GM19238 (cell line): ENCODE measurements at regions not wholly inside any gene's neighbourhood (a gene's known extent, or its start where the extent isn't known, plus 50 kb on each side); places are given as distances from the start of the nearest gene placed in this dataset.

ENCODE experiments used
- DNase-seq: peaks from one replicate; pipeline ENCODE4 v3.0.0; 2011; ENCODE audit warnings: low spot score; ENCODE audit not compliant: insufficient read length

DNA sequence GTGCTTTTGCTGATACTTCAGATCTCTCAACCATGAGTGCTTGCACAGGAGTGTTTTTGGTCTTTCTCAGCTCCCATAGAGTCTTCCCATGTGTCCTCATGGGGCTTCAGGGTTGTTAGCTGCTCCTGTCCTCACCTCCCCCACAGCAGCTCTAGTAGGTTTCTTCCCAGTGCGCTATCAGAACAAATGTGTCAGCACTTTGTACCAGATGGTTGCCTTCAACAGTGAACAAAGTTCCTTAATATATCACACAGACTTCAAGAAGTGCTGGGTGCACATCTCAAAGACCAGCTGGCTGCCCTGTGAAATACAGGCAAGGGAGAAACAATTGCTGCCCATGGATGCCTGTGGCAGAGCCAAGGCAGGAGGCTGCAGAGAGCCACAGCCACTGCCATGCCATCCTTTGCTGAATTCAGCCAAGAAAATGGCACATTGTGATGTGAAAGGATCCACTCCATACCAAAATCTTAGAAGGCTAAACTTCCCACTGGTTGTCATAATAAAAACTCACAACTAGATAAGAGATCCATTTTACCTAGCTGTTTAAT, 471.3 kb downstream of the C6orf118 start:
- no peak for DNase-seq

DNA sequence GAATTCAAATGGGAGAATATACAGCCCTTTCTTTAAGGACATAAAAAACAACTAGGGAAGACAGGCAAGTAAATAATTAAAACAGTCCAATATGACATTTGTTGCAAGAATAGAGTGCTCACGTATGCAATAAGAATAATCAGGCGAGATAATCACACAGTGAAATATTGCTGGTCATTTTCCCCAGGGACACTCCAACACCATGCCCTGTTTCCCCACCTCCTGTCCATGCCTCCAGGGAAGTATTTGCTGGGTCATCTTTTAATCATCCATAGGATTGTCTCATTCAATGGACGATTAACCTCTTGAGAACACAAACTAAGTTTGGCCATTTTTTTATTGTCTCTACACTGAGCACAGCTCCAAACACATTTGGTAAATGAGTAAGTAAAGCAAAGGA, 472.9 kb downstream of the C6orf118 start:
- no peak for DNase-seq

DNA sequence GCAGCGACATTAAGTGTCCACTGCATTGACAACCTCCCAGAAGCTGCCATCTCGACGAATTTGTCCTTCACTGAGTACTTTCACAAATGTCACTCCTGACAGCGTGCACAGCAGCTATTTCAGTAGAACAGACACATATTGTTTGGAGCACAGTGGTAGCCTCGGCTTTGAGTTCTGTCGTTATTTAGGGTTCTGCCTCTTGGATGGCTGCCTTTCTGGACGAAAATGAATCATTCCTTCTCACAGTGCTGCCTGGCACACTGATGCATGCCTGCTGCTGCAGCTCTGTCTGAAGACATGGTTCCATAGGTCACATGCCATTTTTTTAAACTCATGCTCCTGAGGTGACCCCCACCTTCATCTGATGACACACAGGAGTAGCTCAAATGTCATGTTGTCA, 477.0 kb downstream of the C6orf118 start:
- DNase-seq = no peak

DNA sequence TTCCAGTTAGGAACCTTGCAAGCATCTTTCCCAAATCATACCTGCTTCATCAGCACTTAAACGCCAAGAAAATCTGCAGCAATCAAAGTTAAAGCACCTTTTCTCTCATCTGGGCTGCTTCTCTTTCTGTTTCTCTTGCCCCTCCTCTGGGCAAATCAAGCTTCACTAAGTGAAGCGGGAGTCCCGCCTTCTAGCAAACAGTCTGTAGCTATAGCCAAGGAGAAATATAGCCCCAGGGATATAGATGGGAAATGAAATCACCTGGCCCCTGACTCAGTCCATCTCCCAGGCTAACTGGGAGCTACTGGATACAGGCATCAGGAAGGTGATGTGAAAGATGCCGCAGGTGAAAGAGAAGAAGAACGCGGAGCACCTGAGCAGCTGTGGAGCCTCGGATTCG, 481.9 kb downstream of the C6orf118 start:
- DNase-seq = no peak

DNA sequence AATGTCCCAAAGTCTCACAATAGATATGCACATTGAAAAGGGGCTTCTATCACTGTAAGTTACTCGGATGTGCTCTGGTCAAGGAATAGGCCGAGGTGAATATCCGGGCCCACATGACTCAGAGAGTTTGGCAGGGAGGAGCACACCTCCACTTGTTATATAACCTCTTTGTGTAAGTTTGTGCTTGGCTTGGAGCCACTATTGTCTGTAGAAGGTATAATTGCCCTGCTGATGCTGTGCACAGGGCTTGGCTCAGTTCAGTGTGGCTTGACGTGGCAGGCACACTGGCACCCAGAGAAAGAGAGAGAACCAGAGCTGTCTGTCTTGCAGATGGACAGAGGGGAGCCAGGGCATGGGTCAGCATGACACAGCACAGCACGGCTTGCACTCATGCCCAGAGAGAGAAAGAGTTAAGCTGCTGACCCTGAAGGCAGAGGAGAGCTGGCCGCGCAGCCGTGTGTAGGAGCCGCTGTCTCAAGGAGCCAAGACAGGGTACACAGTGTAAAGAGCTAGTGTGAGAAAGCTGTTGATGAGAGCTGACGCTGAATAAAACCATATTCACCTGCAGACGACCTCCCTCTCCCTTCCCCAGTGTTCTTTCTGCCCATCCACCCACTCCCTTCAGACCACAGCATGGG, 482.5 kb downstream of the C6orf118 start:
- no peak for DNase-seq

DNA sequence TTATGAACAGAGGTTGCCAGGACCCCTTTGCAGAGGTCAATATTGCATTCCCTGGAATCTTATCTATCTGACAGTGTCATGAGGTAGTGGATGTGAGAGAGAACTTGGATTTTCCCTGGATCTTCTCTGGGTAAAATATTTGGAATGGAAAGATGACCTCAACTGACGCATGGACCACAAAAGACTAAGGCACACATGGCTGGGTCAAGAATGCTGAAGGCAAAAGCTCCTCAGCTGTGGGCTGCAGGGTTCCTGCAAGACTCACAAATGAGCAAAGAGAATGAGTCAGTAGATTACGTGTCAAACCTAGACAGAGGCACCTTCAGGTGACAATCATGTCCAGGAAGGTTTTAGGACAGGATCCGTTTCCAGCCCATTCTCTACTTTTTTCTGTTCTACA, 484.0 kb downstream of the C6orf118 start:
- DNase-seq = no peak

DNA sequence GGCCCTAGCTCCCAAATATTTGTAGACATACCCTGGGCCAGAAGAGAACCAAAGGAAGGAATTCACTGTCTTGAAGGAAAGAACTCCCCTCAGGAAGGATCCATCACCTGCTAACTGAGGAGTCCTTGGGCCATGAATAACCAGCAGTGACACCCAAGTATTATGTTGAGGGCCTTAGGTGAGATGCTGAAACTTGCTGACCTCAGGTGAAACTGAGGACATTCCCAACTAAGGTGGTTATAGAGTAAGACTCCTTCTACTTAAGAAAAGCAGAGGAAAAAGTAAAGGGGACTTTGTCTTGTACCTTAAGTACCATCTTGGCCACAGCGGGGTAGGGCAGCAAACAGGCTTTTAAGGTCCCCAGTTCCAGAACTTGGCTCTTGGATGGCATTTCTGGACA, 491.7 kb downstream of the C6orf118 start:
- DNase-seq = no peak

DNA sequence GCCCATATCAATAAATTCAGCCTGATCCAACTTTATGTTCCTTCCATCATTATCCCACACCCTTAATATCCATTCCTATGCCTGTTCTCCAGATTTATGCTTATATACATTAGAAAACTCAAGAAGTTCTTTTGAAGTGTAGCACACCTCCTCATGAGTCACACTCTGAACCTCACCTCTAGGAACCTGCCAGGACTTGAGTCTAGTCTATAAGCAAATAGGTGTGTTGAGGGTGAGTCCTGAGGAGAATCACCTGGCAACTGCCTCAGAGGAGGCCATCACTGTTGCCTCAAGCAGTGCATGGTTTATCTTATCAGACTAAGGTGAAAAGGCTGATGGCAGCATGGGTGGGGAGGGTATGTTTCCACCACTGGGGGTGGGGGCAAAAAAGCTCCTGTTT, 496.7 kb downstream of the C6orf118 start:
- no peak for DNase-seq

DNA sequence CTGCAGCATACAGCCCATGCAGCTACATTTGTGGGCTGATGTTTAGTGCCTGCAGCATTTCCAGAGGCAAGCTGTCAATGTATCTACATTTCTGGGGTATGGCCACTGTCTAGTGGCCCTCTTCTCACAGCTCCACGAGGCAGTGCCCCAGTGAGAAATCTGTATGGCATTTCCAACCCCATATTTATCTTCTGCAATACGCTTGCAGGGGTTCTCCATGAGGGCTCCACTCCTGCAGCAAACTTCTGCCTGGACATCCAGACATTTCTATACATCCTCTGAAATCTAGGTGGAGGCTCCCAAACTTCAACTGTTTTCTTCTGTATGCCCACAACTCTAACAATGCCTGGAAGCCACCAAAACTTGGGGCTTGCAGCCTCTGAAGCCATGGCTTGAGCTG, 502.3 kb downstream of the C6orf118 start:
- DNase-seq = no peak

DNA sequence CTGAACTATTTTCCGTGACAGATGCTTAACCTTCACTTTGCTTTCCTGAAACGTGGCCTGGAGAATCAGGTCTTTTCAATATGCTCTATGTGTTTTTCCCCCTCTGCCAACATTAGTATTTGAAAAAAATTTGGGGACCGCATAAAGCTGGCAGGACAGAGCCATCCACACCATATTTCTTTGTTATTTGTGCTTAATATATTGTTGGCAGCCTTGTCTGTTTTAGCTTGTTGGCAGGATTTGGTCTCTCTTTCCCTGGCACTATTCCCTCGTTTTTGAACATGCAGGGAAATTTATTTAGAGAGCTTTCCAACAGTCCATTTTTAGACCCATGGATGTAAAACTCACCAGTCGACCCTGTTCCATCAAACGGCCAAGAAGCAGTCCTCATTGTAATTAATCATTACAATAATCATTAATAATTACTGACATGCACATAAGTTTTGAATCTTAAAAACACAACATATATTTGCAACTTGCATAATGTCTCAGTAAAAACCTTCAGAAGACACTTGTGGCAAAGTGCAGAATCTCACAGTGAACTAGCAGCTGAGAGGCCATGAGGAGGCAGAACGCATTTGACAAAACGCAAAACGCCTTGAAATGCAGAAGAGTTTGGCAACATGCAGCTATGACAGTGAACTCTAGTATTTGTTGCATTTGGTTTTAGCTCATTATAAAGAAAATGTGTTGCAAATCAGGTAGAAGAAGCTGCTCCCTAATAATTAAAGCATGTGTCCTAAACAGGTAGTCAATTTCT, 514.2 kb downstream of the C6orf118 start:
- DNase-seq = no peak

DNA sequence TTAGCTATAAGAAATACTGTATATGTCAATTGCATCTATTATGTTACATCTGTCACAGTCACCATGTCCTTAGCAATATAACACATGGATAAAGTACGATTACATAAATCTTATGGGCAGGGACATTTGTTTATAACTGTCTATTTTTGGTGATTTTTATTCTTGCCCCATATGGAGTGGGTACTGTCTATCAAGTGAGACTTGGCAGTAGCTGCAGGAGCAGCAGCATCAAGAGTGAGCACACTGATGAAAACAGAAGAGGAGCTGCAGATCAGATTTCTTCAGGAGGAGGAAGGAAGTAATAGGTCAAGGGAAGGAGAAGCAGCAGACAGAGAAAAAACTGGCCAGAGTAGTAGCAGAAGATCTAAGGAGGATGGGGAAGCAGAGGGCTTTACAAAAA, 516.7 kb downstream of the C6orf118 start:
- DNase-seq = no peak

DNA sequence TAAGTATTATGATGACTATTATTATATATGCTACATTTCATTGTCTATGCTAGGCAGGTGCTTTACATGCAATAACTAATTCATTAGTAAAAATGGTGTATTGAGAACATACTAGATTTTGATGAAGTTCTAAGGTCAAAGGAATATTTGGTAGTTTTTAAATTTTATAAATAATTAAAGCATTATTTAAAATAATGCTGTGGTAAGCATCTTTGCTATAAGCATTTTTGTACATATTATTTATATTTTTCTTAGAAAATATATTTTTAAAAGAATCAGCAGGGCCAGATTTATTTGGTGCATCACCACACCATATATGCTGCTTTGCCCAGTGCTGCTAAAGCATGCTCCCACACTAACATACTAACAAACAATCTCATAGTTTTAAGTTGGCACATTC, 517.9 kb downstream of the C6orf118 start:
- DNase-seq = no peak

DNA sequence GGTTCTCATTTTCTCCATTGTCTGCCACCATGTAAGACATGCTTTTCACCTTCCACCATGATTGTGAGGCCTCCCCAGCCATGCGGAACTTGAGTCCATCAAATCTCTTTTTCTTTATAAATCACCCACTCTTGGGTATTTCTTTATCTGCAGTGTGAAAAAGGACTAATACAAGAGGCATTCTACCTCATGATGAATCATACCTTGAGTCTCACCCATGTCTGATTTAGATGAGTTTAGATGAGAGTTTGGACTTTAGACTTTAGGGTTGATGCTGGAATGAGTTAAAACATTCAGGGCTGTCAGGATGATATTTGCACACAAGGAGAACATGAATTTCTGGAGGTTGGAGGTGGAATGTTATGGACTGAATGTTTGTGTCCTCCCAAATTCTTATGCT, 545.6 kb downstream of the C6orf118 start:
- DNase-seq = no peak

DNA sequence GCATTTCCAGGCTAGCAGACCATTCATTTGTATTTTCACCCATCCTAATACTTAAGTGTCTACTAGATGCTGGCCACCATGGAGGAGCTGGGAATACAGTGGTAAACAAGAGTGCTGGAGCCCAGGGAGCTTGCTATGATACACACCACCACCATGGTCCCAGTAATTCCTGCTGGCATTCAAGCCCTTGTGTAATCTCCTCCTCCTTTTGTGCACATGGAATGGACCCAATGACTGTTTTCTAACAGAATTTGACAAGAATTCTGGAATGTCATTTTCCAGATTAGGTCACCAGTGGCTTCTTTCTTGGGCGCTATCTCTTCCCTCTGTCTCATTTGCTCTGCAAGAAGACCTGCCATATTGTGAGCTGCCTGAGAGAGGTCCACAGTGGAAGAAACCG, 552.0 kb downstream of the C6orf118 start:
- DNase-seq = no peak

DNA sequence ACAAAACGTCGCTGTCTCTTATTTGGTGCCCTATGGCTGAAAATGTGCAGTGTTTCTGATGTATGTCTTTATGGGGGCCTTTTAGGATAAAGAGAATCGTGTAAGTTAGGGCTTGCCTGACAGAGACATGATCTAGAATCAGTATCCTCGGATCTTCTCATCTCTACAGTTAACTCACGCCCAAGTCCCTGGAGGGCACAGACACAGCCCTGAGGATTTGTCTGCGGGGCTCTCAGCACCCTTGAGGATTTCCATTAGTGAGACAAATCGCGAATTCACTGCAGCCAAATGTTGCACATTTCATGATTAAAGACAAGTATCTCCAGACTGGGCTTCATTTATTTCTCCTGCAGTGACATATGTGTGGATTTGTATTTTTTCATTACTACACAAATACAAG, 552.7 kb downstream of the C6orf118 start:
- no peak for DNase-seq

DNA sequence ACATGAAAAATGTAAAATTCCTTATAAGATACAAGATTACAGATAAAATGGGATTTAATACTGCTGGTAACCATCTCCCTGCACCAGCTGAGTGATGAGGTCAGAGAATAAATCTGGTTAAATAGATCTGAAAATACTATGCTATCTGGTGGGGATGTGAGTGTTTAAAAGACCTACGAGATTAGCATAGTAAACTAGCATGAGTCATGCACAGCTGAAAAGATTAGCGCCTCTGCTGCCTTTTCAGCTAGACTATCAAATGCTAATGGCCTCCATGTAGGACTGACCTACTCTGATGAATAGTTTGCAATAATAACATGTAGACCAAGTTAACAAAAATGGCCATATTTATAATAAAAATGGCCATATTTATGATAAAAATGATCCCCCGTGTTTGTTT, 553.3 kb downstream of the C6orf118 start:
- DNase-seq = no peak

DNA sequence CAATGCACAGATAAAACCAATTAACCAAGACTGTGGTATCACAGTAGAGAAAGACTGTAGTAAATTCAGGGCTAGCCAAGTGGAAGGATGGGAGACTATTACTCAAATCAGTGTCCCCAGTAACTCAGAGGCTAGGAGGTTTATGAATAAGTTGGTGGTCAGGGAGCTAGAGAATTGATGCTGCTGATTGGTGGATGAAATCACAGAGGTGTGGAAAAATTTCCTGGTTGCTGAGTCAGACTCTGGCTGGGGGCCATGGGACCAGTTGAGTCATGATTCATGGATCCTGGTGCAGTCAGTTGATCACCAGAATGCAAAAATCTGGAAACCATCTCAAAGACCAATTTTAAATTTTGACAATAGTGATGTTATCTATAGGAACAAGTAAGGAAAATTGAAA, 555.9 kb downstream of the C6orf118 start:
- no peak for DNase-seq

DNA sequence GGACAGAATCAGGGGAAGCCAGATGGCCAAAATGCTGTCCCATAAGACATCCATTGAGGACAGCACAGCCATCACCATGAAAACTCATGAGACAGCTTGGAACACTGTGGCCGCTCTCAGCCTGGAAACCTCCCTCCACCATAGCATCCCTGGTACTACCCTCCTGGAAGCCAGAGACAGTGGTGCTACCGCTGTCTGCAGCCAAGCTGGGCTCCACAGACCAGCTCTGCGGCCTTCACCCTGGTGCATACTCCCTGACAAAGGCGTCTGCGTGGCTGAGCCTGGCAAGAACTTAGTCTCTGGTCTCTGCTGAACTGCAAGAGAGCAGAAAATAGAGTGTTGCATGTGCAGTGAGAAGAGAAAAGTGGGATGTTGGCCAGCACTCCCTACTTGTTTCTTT, 558.0 kb downstream of the C6orf118 start:
- no peak for DNase-seq

DNA sequence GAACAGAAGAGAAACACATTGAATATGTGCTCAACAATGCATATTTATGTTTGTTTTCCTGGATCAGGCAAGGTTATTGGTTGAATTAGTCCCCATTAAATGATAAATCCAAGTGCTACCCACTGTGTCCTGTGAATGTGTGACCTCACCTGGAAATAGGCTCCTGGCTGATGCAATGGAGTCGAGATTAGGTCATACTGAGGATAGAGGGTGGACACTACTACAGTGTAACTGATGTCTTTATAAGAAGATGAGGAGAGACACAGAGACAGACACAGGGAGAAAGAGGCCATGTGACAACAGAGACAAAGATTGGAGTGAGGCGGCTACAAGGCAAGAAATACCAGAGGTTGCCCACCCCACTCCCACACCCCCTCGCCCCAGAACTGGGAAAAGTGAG, 559.3 kb downstream of the C6orf118 start:
- no peak for DNase-seq

DNA sequence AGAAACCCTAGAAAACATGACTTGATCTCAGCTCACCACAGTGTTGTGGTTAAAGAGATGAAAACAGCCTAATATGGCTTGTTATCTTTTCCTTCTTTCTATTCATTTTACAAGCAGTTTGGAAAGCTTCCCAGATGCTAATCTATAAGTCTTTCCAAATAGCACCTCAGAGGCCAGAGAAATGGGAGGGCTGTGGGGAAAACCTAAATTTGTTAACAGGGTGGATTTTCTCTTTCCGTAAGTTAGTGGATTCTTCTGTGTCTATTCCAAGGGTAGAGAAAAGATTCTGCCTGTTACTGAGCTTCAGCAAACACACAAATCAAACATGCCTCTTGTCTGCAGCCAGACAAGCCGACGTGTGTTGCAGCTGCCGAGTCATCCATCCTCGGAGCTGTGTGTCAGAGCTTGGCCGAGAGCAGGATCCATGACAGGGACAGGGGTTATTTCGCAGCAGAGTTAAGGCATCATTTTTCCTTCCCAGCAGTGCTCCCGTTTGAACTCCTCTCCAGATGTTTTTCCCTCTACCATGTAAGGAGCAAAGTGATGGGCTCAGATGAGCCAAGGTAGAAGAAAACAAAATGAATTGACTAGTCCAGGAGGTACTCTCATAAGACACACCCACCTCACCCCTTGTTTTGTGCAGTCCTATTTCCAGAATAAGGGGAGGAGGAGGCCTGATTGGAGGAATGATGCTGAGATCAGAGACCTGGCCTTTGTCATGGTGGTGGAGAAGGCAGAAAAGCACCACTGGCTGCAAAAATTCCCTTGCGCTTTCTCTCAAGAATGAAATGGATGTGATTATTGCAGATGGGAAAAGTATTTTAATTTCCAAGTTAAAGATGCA, 560.0 kb downstream of the C6orf118 start:
- no peak for DNase-seq

DNA sequence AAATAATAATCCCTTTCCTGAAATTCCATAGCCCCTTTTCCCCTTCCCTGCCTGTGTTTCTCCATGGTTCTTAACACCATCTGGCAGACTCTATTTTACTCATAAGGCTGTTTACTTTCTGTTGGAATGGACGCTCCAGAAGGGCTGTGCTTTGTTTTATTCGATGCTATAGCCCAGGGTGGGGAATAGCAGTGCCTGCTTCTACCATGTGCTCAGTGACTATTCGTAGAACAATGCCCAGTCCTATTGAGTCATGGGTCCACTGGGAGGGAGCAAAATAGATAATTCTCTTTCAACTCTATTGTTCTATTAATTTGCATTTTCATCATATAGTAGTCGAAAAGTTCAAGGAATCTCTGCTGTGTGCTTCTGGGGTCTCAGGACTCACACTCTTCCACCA, 565.1 kb downstream of the C6orf118 start:
- DNase-seq = no peak

DNA sequence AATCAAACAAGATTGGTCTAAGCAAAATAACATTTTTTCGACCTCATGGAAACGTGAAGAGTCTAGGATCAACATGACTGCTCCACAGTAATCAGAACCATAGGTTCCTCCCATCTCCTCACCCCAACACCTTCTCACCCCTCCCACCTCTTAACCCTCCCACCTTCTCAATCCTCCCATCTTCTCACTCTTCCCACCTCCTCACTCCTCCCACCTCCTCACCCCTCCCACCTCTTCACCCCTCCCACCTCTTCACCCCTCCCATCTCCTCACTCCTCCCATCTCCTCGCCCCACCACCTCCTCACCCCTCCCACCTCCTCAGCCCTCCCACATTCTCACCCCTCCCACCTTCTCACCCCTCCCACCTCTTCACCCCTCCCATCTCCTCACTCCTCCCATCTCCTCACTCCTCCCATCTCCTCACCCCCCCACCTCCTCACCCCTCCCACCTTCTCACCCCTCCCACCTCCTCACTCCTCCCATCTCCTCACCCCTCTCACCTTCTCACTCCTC, 567.4 kb downstream of the C6orf118 start:
- DNase-seq = no peak
